GM18861 (cell line): ENCODE measurements at regions not wholly inside any gene's neighbourhood (a gene's known extent, or its start where the extent isn't known, plus 50 kb on each side); places are given as distances from the start of the nearest gene placed in this dataset.
A peak's percentile ranks its signal among the peaks of the same experiment; 100 is the strongest.

Experiments
- ATAC-seq: cut with Tn5 transposase; IDR thresholded peaks from one replicate; pipeline ENCODE4 v1.9.1; 2021; ENCODE audit not compliant: unreplicated experiment

DNA sequence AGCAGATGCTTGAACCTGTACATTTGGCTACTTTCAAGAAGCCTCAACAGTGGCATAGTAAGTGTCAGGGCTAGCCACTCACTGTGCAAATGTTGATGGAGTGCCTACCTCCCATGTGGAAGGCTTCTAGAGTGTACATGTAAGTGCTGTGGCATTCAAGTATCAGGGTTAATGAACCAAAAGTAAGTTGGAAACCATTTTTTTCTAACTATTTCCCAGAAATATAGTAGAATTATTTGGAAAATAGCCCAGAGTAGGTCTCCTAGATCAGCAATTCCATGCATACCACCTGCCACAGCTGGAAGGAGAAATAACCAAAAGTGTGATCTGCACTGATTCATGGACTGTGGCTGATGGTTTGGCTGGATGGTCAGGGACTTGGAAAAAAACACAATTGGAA is 53.3 kb downstream of the FOXD1 start:
- no peak for ATAC-seq

DNA sequence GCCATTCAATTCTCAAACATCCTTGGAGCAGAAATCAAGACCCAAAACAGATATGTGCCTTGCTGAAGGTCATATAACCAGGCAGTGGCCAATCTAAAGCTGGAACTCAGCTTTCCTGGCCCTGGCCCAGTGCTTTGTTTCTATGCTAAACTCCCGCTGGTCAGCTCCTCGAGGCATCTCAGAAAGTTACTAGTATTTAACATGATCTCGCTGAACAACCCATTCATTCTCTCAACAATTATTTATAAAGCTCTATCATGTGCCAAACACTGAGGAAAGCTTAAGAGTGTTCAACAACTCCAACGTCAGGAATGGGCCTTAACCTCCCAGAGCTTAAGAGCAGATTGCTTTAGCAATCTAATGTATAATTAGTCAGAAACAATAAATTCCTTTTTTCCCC is 54.0 kb downstream of the FOXD1 start:
- no peak for ATAC-seq

DNA sequence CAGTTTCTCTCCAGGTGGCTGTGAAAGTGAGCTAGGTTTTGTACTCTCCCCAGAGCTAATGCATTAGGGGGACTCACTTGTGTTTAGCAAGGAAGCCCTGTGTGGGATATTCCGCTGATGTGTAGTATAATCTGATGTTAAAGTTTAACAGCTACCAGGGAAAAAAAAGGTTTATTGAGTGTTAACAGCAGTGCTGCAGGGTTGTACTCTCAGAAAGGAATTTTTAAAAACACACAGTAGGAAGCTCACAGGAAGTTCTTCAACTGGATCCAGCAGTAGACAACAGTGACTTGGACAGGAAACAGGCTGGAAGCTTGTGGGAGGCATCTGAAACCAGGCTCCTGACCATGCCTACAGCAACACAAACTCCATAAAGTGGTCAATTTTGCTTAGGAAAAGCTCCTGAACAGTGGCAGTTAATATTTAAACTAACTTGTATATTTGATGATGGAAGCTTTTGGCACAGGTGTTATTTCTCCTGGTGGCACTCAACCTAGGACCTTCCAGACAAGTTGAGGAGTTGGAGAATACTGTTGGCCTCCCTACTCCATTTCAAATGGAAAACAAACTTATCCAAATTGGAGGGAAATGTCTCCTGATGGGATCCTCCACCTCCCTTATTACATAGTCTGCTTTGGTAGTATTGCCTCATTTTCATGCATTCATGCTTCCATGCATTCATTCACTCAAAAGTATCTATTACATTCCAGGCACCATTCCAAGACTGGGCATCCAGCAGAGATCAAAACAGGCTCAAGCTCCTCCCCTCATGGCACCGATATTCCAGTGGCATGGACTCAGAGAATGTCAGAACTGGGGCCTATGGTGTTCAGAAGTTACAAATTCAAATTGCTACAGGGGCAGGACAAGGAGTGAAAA is 54.7 kb downstream of the FOXD1 start:
- no peak for ATAC-seq

DNA sequence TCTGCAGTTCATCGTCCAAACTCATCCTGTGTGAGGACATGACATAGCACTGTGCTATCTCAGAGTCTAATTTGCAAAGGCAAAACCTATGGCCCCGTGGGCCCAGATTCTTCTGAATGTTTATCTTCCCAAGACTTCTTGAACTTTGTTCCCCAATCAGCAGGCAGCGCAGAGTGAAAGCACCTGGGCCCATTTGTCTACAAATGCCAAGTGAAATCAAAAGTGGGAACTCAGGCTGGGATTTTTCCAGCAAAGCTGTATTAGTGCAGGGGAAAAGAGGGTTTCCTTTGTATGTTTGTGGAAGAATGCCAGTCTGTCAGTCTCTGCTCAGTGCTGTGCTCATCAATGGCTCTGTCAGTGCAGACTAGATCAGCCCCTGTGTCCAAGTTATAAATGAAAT is 55.8 kb downstream of the FOXD1 start:
- ATAC-seq, result no peak

DNA sequence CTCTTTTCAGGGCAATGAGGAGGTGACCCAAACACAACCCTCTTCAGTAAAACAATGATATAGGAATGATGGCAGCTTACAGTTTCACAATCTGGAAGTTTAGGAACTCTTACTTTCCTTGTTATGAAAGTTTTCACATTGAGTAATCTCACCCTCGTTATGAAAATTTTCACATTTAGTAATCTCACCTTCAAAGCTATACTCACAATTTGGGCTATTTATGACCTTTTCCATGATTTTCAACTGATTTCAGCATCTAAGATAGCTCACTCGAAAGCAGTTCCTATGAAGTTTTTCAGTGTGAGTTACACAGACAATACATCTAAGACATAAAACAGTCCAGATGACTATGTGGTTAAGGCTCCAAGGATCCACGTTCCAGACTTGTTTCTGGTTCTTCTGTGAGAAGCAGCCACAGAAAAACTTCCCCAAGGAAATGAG is 57.1 kb downstream of the FOXD1 start:
- no peak for ATAC-seq

DNA sequence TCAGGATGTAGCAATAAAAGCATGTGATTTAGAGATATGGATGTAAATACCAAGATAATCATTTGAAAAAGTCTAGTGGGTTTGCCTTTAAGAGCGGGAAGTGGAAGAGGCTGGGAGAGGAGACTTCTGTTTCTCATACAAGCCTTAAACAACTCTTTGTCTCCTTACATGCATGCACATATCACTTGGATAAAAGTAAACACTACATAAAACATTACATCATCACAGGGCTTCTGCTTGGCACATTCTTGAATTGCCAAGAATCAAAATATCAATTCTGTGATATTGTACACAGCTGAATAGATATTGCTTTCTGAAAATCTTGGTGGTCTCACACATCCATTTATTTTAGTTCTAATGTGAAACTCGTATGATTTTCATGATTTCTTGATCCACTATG is 57.6 kb downstream of the FOXD1 start:
- no peak for ATAC-seq

DNA sequence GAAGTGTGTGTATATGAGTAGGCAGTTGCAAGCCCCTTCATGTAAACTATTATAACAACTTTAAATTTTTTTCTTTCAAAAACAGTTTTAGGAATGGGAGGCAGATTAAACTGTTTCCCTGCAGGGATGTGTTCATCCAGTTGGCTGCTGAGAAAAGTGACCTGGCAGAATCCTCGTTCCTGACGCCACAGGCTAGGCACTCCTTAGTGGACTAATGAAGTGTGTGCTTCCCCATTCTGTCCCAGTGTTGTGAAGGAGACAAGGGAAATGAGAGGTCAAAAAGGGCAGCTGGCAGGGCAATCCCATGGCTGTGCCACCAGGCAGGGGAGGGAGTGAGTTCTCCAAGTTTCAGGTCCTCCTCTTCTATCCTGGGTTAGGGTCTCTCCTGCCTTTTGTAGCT is 59.8 kb downstream of the FOXD1 start:
- no peak for ATAC-seq

DNA sequence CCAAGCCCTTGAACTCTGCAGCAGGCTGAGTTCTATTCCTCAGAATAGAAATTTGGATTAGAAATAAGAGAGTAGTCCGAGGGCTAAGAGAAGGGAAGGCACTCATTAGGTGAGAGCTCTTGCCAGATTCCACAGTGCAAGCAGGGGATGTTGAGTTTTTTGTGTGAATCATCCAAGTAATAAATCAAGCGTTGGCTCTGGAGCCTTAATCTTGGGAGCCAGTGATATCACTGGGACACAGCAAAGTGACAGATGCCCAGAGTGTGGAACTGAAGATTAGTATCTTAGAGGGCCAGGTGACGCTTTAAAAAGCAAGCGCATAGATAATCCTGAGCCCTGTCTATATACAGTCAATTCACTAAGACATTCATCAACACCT is 60.3 kb downstream of the FOXD1 start:
- no peak for ATAC-seq

DNA sequence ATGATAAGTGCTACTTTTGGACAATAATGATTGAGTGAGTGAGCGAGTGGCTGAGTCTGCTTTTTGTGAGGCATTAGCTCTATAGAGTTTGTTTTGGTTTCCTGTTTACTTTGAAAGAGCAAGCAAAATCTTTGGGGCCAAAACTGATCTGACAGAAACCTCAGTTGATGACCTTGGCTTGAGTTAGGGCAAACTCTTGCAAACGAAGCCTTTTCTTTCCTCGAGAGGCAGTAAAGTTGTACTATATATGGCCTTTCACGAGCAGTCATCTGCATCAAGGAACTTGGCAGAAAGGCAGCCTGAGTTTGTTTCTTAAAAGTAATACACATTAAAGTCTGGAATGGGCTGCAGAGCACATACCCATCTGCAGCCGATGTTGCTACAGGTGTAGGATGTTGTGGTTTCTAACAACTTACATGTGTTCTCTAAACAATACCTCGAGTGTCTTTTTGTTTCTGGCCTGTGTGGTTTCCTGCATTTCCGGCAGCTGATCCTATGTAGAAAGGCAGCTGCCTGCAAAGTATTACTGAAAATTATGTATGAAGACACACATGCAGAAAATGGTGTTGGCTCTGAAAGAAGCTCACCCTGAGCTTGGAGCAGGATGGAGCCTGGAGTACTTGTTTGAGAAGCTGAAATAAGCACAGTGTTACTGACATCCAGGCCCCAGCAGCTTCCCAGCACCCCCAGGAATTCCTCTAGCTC is 60.8 kb downstream of the FOXD1 start:
- ATAC-seq, result peak; percentile 89

DNA sequence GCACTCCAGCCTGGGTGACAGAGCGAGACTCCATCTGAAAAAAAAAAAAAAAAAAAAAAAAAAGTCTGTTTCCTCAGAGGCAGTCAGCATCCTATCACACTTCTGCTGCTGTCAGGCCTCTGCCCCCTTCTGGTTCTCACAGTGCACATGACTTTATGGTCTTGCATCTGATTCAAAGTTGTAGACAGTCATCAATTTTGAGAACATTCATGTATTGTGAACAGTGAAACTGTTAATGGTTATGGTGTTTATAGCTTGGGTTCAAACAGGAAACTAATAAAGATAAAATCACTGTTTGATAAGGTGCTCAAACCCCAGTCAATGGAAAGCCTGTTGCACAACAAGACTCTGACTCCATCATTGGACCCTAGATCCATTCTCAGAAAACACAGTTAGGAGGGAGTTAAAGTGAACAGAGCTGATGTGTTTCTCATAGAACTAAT is 61.4 kb downstream of the FOXD1 start:
- peak; percentile 13 for ATAC-seq

DNA sequence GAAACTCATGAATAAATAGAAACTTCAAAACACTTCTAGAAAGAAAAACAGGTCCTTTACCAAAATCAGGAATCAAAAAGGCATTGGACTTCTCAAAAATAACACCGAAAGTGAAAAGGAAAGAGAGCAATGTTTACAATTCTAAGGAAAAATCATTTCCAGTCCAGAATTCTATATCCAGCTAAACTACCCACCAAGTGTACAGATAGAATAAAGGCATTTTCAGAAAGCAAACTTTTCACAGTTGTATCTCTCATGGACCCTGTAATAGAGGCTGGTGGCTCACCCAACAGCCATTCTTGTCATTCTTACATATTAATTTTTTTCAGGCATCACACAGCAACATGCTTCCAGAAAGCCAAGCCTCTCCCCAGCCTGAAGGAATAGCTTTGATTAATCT is 63.7 kb downstream of the FOXD1 start:
- no peak for ATAC-seq

DNA sequence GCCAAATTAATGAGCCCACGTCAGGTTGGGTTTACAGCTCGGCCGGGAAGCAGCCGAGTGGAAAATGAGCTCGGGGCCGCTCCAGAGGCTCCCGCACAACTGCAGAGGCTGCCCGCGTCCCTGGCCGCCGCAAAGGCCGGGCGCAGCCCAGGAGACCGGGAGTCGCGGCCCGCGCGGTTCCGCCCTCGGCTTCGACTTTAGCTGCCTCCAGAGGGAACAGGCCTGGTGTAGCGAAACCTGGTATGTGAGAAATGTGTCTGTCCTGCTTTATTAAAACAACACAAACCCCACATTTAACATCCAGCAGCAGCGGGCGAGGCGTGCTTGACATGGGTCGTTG is 66.2 kb downstream of the FOXD1 start:
- no peak for ATAC-seq

DNA sequence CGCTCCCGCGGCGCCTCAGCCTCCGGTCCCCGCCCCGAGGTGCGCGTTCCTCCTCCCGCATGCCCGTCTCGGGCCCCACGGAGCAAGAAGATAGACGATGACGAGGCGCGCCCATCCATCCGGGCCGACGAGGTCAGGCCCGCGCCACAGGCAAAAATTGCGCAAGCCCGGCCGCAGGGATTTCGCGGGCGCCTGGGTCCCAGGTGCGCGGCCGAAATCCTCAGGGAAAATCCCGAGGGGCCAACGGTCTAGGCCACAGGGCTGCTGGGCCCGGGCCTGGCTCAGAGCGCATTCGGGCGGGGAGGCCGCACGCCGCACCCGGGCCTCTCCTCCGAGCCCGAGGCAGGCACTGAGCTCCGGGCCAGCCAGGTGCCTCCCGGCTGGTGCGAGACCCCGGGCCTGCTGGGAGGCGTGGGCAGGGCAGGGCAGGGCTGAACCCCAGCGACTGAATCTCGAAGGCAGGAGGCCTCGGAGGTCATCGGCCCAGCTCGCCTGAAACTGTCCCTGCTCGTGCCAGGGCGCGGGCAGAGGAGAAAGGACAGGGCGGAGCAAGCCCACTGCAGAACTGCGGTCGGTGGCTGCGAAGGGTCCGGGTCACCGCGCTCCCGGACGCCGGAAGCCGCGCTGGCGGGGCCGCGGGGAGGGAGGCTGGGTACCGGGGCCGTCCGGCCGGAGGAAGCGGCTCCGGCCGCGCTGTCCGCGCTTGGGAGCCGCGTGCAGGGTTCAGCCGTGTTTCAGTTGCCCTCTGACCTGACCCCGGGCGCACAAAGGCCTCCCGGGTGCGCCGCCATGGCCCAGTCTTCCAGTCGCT is 66.8 kb downstream of the FOXD1 start:
- no peak for ATAC-seq

DNA sequence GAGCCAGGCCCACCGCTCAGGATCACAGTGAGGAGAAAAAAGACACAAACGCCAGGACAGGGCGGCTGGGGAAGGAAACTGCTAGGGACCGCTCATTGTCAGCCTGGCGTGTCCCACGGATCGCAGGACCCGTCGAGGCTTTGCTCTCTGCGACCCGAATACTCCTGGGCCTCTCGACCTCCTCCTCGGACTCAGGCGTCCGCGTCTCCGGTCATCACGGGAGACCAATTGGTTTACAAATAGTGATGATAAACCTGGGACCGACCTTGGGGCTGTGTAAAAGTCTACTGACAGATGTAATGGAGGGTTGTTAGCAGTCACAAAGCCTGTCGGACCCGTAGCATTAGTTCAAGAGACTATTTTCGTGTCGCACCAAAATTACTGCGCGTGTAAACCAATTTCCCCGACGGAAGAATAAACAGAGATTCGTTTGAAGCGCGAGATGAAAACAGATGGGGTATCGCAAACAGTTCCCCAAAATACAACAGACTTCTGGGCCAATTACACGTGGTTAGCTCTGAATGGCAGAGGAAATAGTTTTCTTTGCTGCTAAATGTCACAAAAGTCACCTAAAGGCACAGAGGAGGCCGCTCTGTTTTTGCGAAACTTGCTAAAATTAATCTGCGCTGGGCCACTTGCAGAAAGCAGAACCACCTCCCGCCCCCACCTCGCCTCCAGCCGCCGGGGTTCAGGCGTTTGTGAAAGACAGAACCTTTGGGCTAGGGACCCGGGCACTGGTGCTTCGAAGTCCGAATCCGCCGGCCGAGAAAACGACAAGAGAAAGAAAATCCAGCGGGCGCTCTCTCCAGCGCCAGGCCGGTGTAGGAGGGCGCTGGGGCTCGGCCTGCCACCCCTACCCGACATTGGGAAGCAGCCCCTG is 67.6 kb downstream of the FOXD1 start:
- ATAC-seq, result no peak

DNA sequence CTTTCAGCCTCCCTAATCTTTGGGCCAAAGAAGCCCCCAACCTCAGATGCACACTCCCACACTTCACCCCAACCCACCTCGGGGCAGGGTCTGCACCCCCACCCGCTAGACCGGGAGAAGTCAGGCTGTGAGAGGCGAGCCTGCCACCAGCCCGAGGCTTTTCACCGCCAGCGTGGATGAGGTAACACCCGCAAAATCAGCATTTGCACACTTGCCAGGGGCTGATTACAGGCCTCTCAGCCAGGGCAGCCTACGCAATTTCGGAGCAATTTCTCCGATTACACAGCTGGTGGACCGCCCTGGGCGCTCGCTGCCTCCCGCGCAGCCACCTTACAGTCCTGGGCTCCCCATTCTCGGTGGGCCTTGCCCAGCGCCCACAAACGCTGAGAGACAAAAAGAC is 68.5 kb downstream of the FOXD1 start:
- no peak for ATAC-seq

DNA sequence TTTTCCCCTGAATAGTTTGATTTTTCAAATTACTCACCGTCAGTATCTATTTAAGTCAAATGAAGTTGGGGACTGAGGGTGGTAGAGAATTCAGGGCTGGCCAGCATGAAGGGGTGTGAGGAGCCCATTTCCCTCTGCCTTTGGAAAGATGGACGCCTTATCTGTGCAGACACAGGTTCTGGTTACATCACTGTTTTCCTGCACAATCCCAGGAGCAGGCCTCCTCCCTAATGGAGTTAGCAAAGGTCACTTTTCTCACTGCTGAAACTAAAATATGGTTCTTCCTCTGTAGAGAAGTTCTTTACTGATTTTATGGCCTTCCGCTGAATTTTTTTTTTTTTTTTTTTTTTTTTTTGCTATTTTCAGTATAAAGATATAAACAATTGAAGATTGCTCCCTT is 69.1 kb downstream of the FOXD1 start:
- no peak for ATAC-seq

DNA sequence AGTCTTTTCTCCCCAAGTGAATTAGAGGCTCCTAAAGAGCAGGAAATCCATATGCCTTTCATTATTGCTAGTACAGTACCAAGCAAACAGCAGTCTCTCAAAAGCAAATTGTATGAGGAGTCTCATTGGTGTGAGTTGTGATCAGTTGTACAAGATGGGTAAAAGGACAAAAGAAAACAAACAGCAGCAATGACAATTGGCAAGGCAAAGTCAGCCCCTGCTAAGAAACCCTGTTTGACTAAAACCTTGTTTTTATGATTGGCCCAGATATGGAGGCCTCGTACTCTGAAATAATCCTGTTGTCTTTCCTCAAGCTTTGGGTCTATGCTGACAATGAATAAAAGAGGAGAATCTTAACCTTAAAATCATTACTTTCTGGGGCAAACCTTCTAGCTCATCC is 69.8 kb downstream of the FOXD1 start:
- no peak for ATAC-seq

DNA sequence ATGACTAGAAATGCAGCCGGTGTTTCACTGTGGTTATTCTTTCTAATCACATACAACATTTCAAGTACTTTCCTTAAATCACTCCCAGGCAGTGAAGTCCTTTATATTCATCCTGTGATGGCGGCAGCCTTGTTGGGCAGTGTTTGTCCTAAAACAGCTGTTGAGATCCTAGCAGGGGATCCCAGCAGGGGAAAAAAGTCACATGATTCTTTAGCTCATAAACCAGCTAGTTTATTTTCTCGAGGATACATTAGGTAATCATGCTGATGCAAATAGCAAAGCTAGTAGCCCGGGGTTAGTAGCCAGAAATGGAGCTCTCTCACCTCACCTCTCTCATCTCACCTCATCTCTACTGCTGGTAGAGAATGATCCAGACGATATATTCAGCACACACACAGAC is 70.5 kb downstream of the FOXD1 start:
- ATAC-seq, result no peak

DNA sequence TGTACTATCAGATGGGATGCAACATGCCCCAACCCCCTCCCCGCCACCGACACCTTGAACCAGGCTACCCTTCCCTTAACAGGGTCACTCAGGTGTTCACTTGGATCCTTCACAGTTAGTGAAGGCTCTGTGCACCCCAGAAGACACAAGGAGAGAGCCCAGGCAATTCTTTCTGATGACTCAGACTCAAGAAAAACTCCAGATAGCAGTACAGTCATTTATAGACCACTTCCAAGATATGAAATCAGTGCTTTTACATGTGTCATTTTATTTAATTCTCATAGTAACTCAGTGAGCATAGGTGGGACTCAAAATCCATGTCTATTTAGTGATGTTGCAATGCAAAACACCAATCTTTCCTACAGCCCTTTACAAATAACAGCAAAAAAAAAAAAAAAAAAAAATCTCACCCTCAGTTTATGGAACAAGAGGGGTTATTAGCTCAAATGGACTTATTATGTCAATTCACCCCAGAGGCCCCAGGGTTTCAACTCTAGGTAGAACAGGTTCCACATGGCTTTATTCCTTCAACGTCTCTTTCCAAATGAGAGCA is 71.9 kb downstream of the FOXD1 start:
- no peak for ATAC-seq

DNA sequence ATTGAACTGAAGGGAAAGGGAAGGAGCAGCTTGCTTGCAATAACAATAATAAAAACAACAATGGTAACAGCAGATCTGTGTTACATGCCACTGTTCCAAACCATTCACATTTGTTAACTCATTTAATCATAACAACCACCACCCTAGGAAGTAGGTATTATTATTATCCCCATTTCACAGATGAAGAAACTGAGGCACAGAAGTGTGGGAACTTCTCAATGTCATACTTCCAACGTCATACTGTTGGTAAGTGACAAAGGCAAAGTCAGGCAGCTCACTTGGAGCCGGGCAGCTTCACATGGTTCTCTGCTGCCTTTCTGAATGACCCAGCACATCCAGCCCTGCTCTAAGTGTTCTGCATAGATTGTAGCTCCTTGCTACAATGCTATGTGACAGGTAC is 72.6 kb downstream of the FOXD1 start:
- no peak for ATAC-seq

DNA sequence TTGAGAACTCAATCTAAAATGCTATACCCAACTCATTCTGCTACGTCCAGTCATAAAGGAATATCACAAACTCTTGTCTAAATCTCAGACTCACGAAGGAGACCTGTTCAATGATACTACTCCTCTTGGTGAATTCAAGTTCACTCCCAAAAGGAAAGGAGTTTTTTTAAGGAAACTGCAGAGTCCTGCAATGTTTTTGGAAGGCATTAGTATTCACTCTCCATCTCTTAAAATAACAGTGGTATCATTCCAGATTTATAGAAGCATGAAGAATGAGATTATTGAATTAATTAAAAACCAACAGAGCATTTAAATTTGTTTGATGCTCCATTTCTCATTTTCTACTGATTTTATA is 73.4 kb downstream of the FOXD1 start:
- no peak for ATAC-seq
